Uterus (tissue), 3 donors: ENCODE measurements at regions not wholly inside any gene's neighbourhood (a gene's known extent, or its start where the extent isn't known, plus 50 kb on each side); places are given as distances from the start of the nearest gene placed in this dataset.

Source experiments
- DNase-seq, 2 donors: peaks; one replicate each; pipeline ENCODE4 v3.0.0-alpha.2; 2019 to 2020
- H3K27ac ChIP-seq, 2 donors: fragments of 200-600 bp; sonication (generic); 1 replicate in 1 of 2; 2 replicates in 1 of 2; pipeline ENCODE4 v1.5.1; 2016 to 2018
- H3K27me3 ChIP-seq, 2 donors: fragments of 200-600 bp; sonication (generic); one replicate each; pipeline ENCODE4 v1.5.1; 2018 to 2019; ENCODE audit warnings: control low read depth in 1 of 2
- H3K36me3 ChIP-seq, 2 donors: fragments of 200-600 bp; sonication (generic); one replicate each; pipeline ENCODE4 v1.5.1; 2019; ENCODE audit warnings: control low read depth in 1 of 2
- H3K4me1 ChIP-seq, 2 donors: fragments of 200-600 bp; sonication (generic); one replicate each; pipeline ENCODE4 v1.5.1; 2018 to 2019; ENCODE audit warnings: control low read depth in 1 of 2
- H3K4me3 ChIP-seq, 2 donors: fragments of 200-600 bp; sonication (generic); 1 replicate in 1 of 2; 2 replicates in 1 of 2; pipeline ENCODE4 v1.5.1; 2018 to 2019; ENCODE audit warnings: mild to moderate bottlenecking in 1 of 2
- H3K9me3 ChIP-seq, 2 donors: fragments of 200-600 bp; sonication (generic); one replicate each; pipeline ENCODE4 v1.5.1; 2019; ENCODE audit warnings: control low read depth in 1 of 2
- POLR2A ChIP-seq, 2 donors: fragments of 450-650 bp; IDR thresholded peaks; one replicate each; pipeline ENCODE4 v1.6.1; 2016; ENCODE audit warnings: antibody characterized with exemption in 2 of 2, mild to moderate bottlenecking in 1 of 2, moderate library complexity in 1 of 2
- intact Hi-C: fragments of 100-400 bp; cut with DNase I; formaldehyde crosslinking; loops from one replicate; pipeline ENCODE4 v1.15.1; 2023; ENCODE audit warnings: low total_unique reads
- TF ChIP-seq, protein P1 (sequence below), 4 experiments: fragments of 200-600 bp in 2 of 4; fragments of 450-650 bp in 2 of 4; sonication (generic) in 2 of 4; IDR thresholded peaks; one replicate each; pipeline ENCODE4 v1.5.1; 2016 to 2019; ENCODE audit warnings: antibody characterized with exemption in 4 of 4, mild to moderate bottlenecking in 2 of 4, moderate library complexity in 1 of 4
- donor health status: DM: yes; HTN: yes; CAD: no.

DNA sequence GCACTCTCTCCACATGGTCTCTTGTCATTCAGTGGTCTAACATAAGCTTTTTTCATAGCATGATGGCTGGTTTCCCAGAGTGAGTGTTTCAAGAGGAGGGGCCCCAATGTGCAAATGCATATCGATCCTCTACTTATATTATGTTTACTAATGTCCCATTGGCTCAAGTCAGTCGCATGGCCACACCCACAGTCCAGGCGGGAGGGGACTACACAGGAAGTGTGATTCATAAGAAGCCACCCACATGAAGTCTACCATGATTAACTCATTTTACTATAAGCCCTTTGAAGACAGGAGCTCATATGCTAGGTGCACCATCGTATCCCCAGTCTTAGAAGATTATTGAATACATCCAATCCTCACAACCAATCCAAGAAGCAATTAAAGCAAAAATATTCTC is 89.5 kb upstream of the ISX start:
- Histone ChIP-seq H3K4me3 (no peak overlapping the region), H3K36me3 (no peaks in the 10 kb centered on the region), H3K4me1 (no peaks in the 10 kb centered on the region), H3K27ac (no peak overlapping the region), H3K27me3 (no peaks in the 10 kb centered on the region), H3K9me3 (no peaks in the 10 kb centered on the region)
- TF ChIP-seq, protein P1, sequence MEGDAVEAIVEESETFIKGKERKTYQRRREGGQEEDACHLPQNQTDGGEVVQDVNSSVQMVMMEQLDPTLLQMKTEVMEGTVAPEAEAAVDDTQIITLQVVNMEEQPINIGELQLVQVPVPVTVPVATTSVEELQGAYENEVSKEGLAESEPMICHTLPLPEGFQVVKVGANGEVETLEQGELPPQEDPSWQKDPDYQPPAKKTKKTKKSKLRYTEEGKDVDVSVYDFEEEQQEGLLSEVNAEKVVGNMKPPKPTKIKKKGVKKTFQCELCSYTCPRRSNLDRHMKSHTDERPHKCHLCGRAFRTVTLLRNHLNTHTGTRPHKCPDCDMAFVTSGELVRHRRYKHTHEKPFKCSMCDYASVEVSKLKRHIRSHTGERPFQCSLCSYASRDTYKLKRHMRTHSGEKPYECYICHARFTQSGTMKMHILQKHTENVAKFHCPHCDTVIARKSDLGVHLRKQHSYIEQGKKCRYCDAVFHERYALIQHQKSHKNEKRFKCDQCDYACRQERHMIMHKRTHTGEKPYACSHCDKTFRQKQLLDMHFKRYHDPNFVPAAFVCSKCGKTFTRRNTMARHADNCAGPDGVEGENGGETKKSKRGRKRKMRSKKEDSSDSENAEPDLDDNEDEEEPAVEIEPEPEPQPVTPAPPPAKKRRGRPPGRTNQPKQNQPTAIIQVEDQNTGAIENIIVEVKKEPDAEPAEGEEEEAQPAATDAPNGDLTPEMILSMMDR (IDR thresholded peaks at IDR 0.05), result no peak
- TF ChIP-seq POLR2A (IDR thresholded peaks at IDR 0.05), result no peak
- intact Hi-C loops, result no loop called here
- DNase-seq, result no peak

DNA sequence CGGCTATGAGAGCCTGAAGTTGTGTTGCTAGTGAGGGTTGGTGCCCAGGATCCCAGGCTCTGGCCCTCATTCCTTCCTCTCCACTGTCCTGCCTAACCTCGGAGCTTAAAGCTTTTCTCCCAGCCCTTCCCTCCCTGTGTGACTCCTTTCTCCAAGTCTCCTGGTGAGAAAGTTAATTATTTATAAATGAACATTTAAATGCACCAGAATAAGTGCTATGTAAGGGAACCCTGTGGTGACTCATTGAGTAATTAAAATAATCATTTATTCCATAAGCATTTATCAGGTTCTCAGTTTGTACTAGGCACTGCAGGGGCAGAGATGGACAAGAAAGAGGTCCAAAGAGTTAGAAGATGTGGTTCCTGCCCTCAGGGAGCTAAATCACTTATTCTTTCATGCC is 89.1 kb upstream of the ISX start:
- Histone ChIP-seq H3K4me1 (no peaks in the 10 kb centered on the region), H3K36me3 (no peaks in the 10 kb centered on the region), H3K9me3 (no peaks in the 10 kb centered on the region), H3K27me3 (no peaks in the 10 kb centered on the region), H3K4me3 (no peak overlapping the region), H3K27ac (no peak overlapping the region)
- intact Hi-C loops, result no loop called here
- no peak for TF ChIP-seq POLR2A (IDR thresholded peaks at IDR 0.05)
- TF ChIP-seq, protein P1 (IDR thresholded peaks at IDR 0.05), result no peak
- DNase-seq, result no peak

DNA sequence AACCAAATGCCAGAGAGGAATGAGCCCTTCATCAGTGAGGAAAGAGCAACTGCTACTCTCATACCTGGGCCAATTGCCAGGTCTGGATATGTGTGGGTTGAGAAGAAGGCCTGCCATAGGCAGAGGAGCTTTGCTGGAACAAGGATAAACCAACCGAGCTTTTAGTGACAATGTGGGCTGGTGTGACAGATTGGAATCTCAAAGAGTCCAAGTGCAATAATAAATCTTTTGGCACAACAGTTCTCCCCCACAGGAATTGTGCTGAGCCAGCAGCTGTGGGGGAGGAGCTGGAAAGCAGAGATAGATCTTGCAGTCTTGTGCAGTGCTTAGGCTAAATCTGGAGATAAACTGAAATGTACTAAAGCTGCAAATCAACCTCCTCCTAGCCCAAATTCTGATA is 79.4 kb upstream of the ISX start:
- TF ChIP-seq, protein P1 (IDR thresholded peaks at IDR 0.05), result no peak
- TF ChIP-seq POLR2A (IDR thresholded peaks at IDR 0.05), result no peak
- Histone ChIP-seq H3K4me1 (no peaks in the 10 kb centered on the region), H3K27ac (no peak overlapping the region), H3K4me3 (no peak overlapping the region), H3K9me3 (peaks cover 0 to 8% of the 10 kb centered on the region in 2 donors), H3K27me3 (no peaks in the 10 kb centered on the region), H3K36me3 (no peaks in the 10 kb centered on the region)
- DNase-seq, result no peak
- intact Hi-C loops, result no loop called here

GRCh38 chr22:34992672-34993071 is 73.3 kb upstream of the ISX start:
- Histone ChIP-seq H3K4me1 (no peaks in the 10 kb centered on the region), H3K9me3 (peaks cover 0 to 1% of the 10 kb centered on the region in 2 donors), H3K4me3 (no peak overlapping the region), H3K27ac (no peak overlapping the region), H3K27me3 (no peaks in the 10 kb centered on the region), H3K36me3 (no peaks in the 10 kb centered on the region)
- no peak for DNase-seq
- no peak for TF ChIP-seq POLR2A (IDR thresholded peaks at IDR 0.05)
- TF ChIP-seq, protein P1 (IDR thresholded peaks at IDR 0.05), result no peak
- intact Hi-C loops, result no loop called here

DNA sequence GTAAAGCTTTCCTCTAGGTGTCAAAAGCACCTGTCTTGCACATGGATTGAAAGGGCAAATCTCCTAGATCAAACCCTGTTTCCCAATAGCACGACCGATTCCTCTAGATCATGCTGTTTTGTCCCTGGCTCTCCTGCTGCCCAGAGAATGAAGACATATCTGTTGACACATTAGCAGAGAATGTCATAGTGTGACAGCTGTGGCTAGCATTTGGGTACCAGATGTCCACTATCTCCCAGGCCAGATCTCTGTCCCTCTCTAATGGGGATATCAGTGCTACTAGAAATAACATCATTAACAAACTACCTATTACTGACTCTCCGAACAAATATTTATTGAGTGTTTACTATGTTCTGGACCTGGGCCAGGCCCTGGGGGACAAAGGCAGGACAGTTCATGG is 72.4 kb upstream of the ISX start:
- no peaks in the 10 kb centered on the region for H3K36me3 ChIP-seq
- no peaks in the 10 kb centered on the region for H3K27me3 ChIP-seq
- H3K27ac ChIP-seq, result no peak overlapping the region
- TF ChIP-seq, protein P1 (IDR thresholded peaks at IDR 0.05), result no peak
- no peak for TF ChIP-seq POLR2A (IDR thresholded peaks at IDR 0.05)
- no peak for DNase-seq
- no peak overlapping the region for H3K4me3 ChIP-seq
- intact Hi-C loops, result no loop called here
- H3K9me3 ChIP-seq, result no peaks in the 10 kb centered on the region
- H3K4me1 ChIP-seq, result no peaks in the 10 kb centered on the region
